ELR (cell line): ENCODE measurements at regions not wholly inside any gene's neighbourhood (a gene's known extent, or its start where the extent isn't known, plus 50 kb on each side); places are given as distances from the start of the nearest gene placed in this dataset.

Source experiments
- DNase-seq: peaks from one replicate; pipeline ENCODE4 v3.0.0-alpha.2; 2015; ENCODE audit warnings: low read depth

DNA sequence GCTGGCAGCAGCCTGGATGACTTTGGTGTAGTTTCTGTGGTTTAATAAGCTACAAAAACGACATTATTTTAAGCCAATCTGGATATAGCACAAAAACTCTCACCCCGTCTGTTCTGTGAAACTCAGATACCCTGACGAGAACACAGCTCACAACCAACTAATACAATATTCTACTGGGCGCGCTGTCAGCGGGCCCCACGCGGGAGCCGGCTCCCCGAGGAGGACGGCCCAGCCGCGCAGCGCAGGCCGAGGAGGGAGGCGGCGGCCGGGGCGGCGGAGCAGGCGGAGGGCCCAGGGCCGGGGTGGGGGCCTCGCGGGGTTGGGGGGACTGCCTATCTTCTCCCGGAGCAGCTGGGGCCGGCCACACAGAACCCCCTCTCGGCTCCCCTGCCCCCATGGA, 87.2 kb upstream of the POU3F1 start:
- DNase-seq: no peak

DNA sequence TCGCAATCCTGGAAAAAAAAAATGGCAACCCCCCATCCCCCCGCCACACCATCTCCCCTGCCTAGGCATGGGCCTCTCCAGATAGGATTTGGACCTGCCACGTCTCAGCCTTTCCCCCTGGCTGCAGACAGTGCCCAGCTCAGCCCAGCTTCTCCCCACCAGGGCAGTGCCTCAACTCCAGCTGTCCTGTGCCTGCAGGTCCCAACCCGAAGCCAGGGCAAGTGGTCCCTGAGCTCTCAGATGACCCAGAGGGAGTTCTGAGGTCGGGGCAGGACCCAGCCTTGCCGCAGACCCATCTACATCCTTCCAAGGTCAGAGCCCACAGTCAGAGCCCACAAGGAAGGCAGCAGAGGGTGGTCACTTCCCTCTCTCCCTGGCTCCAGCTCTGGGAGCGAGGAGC, 86.7 kb upstream of the POU3F1 start:
- DNase-seq: no peak

DNA sequence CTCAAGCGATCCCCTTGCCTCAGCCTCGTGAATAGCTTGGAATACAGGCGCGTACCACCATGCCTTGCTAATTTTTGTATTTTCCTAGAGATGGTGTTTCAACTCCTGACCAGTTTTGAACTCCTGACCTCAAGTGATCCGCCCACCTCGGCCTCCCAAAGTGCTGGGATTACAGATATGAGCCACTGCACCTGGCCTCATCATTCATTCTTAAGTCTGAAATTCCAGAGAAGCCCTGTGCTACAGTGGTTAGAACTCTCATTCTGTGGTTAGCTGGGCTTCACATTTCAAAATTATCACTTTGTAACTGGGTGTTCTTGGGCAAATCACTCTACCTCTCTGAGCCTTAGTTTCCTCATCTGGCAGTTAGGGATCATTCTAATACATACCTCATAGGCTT, 86.1 kb upstream of the POU3F1 start:
- DNase-seq: no peak

DNA sequence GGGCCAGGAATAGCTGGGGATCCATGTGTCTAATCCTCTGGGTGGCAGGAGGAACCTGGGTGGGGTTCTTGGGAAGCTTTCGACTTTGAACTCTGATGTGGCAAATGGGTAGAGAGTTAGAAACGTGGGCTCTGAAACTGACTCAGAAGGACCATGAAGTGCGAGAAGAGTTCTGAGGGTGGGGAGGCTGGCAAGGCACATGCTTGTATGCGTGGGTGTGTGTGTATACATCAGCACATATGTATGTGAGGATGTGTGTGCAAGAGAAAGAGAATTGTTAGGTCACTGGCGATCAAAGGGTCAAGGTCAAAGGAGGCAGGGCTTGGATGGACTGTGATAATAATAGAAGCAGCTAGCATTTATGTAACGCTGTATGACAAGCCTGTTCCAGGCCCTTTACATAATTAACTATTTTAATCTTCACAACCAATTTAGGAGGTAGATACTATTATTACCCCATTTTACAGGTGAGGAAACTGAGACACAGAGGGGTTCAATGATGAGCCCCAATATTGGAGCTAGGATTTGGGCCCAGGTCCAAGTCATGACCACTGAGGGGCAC, 84.5 kb upstream of the POU3F1 start:
- no peak for DNase-seq

DNA sequence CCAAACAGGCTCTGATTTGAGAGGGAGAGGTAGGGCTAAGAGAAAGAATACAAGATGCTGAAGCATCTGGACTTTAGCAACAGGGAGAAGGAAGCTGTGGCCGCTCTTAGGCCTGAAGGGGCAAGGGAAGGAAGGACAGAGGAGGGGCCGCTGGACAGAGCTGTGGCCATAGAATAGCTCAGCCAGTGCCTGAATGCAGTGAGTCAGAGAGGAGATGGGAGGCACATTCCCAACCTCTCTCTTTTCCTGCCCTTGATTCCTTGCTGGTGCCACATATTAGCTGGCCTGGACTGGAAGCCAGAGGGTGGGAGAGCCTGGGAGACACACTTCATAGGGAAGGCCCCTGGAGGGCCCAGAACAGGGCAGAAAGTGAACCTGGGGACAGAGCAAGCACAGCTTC, 83.4 kb upstream of the POU3F1 start:
- peak; percentile 52 for DNase-seq

DNA sequence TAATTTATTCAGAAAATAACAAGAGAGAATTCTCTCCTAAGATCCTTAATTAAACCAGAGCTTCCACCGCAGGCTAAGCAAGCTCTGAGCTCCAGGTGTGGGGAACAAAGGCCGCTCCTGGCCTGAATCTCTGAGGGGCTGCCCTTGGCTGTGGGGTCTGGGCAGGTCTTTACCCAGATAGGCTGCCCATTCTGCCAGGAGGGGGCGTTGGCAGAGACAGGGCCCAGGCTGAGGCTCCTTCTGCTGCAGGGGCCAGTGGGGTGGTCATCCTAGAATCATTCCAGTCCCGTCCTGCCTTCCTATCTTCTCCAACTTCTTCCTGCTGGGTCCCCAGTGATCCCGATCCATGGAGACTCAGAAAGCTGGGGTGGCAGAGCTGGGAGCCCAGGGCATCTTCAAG, 82.9 kb upstream of the POU3F1 start:
- no peak for DNase-seq

DNA sequence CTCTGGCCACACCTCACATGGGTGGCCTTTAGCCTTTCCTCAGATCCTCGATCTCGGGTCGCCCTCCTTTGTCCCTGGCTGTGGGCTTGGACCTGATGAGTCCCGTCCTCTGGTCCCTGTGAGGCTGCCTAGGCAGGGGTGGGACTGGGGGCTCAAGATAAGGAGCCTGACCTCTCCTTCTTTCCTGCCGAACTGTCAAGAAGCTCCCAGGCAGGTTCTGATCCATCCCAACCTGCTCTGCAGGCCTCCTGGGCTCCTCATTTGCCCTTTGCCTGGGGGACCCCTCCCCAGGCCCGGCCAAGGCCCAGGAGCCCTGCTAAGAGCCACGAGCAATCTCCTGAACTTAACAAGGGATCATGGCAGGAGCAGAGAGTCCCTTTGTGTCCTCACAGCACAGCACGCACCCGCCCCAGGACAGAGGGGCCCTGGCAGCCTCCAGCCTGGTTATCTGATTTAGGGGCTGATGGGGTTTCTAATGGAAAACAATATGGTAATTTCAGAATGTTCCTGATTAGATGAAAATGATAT, 82.4 kb upstream of the POU3F1 start:
- DNase-seq: no peak

DNA sequence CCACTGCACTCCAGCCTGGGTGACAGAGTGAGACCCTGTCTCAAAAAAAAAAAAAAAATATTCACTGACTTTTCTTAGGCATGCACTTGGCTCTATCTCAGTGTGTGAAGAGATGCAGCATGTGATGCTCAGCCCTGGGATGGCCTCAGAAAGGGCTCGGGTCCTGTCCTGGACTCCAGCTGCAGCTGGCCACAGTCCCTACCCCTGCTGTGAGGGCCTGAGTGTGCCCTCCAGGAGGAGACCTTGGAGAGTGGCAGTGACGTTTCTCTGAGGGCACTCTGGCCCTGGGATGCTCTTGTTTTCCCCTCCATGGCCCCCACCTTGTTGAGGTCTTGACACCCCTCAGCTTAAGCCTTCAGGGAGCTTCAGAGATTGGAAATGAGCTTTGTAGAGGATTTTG, 81.9 kb upstream of the POU3F1 start:
- no peak for DNase-seq

DNA sequence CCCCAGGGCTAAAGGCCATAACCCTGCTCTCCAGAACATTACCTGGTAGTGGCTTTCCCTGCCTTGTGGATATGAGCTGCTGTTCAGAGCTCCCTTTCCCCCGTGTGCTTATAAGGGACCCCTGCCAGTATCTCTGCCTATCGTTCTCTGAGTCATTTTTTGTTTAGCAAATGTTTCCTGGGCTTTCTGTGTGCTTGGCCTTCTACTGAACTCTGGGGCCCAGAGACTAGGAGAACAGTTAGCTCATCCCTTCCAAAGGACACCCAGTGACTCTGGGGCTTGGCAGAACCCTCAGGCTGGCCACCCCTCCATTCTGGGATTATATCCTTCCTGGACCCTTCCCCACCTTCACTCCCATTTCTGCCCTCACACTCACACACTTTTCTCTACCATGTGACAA, 80.8 kb upstream of the POU3F1 start:
- DNase-seq: peak; percentile 32

DNA sequence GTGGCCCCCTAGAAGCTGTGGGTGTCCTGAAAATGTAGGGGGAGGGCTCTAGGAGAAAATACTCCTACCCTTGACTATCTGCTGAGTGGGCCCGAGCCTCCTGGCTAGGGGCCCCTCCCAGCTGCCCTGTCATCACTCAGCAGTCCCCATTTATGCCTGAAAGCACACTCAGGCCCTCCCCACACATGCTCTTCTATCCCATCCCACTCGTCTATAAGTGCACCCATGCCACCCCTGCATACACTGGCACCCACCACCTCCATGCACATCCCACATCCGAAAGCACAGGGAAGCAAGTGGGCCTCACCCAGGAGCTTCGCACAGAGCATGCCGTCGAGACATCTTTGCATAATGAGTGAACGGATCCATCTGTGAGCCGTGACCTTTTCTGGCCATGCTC, 80.4 kb upstream of the POU3F1 start:
- DNase-seq: no peak

DNA sequence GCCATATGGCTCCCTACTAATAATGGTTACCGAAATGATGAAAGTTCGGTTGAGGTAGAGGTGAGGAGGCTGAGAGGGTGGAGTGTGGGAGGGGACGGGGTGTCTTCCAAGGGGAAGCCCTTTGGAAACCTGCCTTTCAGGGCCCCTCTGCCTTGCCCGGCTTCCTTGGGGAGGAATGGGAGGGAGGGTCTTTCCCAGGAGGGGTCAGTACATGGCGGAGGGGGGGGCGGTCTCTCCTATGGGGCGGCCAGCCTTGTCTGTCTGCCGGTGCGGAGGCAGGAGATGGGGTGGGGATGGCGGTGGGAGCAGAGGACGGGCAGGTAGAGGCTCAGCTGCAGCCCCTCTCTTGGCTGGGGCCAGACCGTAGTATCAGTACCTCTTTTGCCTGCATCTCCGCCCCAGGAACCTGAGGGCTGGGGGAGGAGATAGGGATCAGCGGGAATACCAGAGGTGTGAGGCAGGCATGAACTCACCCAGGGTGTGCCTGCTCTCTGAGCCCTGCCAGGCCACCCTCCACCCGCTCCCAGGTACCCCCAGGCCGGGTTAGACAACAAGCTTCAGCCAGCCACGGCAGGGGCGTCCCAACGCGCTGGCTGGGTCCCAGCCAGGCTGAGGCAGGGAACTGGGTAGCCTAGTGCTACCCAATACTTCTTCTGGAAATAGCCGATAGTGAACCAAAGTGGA, 79.4 kb upstream of the POU3F1 start:
- no peak for DNase-seq

DNA sequence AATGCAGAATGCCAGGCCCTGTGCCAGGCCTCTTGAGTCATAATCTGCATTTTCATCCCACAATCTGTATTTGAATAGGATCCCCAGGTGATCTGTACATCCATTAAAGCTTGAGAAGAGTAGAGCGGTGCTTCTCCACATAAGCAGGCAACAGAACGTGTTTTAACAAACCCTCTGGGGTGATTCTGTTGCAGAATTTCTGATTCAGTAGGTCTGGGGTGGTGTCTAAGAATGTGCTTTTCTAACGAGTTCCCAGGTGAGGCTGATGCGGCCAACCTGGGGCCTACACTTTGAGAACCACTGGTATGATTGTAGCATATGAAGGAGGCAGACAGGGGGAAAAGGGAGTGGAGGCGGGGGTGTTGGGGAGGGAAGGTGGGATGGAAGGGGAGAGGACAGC, 78.4 kb upstream of the POU3F1 start:
- no peak for DNase-seq

DNA sequence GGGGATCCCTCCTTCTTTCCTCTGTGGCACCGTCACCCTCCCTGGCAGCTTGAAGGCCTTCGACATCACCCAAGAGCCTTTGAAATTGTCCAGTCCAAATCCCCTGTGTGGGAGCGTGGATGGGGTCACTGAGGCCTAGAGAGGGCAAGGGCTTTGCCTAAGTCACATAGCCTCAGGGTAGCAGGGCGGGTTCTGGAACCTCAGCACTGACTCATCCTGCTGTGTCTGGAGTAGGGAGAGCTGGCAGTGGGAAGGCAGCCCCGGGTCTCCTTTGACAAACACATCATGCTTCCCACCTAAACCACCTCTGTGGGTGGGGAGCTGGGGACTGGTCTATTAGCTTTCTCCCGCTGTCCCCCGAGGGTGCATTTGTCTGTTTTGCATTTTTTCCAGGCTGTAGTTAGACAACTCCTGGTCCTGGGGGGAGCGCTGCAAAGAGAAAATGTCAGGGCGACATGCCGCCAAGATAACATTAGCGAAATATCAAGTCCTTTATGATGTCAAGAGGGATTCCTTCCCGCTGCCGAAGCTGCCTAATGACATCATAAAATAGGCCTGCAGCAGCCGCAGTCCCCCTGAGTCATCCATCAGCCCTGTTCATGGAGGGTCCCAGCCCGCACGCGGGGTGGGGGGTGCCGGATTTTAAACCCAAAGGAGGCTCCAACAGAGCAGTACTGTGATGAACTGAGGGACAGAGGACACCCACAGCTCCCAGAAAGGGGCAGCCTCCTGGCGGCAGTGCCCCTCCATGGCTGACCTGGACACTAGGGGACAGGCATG, 77.0 kb upstream of the POU3F1 start:
- peak; percentile 73 for DNase-seq

DNA sequence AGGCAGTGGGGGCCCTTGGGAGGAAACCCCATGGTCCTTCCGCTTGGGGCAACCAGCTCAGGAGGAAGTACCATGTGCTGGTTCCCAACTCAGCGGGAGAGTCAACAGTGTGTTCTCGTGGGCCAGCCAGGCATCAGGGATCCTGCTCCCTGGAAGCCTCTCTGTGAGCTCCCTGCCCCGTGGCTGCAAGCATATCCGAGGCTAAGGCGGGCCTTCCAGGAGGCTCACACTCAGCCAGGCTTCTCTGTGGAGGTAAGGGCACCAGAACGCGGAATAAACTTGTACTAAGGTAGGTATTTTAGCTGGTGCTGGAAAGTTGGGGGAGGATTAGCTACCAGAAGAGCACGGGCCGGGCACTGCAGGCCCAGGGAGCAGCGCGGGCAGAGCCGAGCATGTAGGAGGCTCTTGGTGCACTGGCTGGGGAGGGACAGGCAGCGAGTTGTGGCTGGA, 74.7 kb upstream of the POU3F1 start:
- no peak for DNase-seq

DNA sequence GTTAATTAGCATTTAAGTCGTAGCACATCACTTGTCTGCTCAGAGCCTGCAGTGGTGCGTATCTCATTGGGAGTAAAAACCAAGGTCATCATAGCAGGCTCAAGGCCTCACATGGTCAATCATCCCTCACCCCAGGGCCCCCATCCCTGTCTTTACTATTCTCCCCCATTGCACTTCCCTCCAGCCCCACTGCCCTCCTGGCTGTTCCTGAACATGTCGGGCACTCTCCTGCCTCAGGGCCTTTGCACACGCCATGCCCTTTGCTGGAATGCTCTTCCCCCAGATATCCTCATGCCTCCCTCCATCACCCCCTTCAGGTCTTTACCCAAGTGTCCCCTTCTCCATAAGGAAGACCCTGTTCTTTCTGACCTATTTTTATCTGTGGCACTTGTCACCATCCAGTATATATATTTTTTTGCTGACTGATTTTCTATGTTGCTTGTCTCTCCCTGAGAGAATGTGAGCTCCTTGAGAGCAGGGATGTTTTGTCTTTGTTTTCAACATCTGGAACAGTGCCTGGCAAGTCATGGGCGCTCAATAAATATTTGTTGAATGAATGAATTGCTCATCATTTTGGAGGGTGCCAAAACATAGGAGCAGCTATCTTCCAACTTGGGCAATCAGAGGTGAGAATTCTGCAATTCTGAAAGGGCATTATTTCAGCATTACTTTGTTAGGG, 74.1 kb upstream of the POU3F1 start:
- DNase-seq: no peak

DNA sequence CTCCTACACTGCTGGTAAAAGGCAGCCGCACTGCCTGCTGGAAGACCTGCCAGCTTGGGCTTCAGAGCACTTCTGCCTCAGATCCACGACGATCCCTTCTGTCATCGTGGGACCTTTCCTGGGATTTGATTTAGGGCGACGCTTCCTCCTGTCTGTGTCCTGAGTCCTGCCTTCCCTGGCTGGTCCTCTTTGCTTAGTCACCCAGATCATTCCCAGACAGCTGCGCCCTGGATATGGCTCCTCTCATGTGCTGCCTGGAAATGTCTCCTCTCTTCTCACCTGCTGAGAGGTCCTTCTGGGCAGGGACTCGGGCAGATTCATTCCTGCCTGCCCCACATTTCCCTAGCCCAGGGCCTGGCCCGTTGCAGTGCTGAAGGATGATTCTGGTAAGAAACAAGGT, 72.4 kb upstream of the POU3F1 start:
- no peak for DNase-seq

DNA sequence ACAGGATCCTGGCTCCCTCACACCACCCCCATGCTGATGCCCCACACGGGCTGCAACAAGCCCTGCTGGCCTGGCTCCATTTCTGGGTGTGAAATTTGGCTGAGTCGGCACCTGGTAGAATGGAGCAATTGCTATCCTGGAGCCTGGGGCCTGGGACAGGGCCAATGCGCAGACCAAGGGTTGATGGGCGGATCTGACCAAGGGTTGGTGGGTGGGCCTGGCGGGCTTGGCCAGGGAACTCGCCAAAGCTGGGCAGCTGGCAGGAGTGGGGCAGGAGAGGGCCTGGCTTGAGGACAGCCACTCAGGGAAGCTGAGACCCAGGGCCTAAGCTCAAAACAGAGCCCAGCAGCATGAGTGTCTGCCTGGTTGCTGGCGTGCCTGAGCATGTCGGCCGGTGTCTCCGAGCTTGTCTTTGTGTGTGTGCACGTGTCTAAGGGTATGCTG, 70.9 kb upstream of the POU3F1 start:
- no peak for DNase-seq

DNA sequence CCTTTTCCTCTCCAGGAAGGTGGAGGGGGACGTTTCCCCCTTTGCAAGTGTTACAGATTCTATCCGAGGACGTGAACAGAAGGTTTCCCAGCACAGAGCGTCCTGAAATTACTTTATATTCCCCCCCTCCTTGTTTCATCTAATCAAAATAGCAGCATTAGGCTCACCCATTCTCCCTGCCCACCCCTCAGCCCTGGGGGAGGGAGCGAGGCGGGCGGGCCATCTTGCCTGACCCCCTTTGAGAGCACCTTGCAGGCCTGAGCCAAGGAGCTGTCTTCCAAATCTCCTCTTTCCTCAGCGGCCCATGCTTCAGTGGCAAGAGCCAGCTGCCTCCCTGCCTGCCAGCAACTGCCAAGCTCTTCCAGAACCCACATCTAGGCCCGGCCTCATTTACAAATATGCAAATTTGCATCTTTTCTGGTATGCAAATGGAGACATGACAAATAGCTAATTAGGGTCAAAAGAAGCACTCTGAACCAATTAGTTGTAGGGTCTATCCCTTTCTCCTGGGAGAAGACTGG, 69.1 kb upstream of the POU3F1 start:
- DNase-seq: no peak

DNA sequence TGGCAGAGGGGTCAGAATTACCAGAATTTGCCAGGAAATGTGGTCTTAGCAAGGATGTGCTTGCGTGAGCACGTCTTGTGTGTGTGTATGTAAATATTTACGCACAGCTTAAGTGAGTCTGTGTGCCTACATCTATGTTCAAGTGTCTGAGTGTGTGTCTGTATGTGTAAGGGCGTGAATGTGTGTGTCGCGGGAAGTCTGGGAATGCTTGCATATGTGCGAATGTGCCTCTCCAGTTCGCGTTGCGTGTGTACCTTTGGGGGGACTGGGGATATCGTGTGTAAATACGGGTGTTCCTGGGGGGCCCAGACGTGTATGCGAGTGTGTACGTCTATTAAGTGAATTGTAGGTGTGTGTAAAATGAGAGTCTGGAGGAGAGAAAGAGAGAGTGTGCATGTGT, 68.6 kb upstream of the POU3F1 start:
- DNase-seq: no peak

DNA sequence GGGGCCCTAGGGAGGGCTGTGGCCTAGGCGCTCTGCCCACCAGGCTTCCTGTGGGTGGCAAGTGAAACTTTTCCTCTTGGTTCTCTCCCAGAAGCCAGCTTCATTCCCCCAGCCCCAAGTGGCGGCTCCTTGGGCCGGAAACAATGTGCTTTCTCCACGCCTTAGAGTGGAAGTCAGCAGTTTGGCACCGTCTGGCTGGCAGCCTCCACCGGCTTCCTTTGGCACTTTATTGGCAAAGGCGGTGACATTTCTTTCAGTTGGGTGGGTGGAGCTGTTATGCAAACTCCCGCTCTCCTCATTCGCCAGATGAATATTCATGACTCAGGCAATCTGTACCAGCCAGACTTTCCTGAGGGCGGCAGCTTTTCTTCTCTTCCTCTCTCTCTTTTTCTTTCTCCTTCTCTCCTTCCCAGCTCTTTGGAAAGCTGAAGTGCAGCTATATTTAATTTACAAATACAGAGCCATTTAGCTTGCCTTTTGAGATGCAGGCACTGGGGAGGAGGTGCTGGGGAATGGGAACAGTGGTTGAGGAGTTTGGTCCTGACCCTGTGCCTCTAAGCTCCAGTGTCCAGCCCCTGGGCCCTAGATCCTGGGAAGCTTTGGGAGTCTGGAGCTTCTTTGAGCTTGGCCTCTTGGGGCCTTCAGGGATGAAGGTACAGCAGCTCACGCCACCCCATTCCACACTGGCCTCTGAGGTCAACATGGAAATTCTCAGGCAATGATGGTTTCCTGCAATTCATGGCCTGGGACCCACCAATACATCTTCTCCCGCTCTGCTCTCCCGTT, 67.8 kb upstream of the POU3F1 start:
- DNase-seq: no peak

DNA sequence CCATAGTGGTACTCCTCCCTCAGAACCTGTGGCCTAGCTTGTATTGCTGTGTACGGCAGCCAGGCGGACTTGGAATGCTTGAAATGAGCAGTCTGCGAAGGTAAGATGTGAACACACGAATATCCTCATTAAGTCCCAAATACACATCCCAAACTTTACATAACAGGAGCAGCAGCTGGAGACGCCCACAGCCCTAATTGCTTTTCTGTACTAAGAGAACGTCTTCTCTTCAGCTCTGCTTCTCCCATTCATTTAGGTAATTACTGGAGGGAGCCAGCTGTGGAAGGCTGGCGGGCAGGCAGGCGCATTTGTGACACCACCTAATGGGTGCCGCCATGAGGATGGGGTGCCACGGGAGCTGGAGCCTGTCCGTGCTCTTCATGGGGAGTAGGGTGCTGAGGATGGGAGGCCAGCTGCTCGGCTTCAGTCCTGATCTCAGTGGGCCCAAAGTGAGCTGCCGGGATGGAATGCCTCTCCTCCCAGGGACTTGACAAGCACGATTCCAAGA, 66.6 kb upstream of the POU3F1 start:
- DNase-seq: no peak
